ENCODE measurements at regions not wholly inside any gene's neighbourhood (a gene's known extent, or its start where the extent isn't known, plus 50 kb on each side); places are given as distances from the start of the nearest gene placed in this dataset.

- no peak overlapping the region for H3K27ac Mint-ChIP-seq
- peaks cover 7% of the 10 kb centered on the region for H3K9me3 Mint-ChIP-seq
- no peak overlapping the region for H3K4me3 Mint-ChIP-seq
- H3K36me3 Mint-ChIP-seq (ENCODE audit: low read depth): peaks cover 54% of the 10 kb centered on the region
- no peaks in the 10 kb centered on the region for H3K4me1 Mint-ChIP-seq
- no peak for TF ChIP-seq CTCF (IDR thresholded peaks at IDR 0.05; ENCODE audit: unreplicated experiment in 3 of 3)
- H3K27me3 Mint-ChIP-seq (ENCODE audit: low read depth): no peaks in the 10 kb centered on the region
Observed at GRCh38 chr11:34793666-34794065, 122.5 kb downstream of the APIP start.

- Mint-ChIP-seq H3K27ac (peak overlapping the region in 1 of 3 experiments; percentile 62), H3K36me3 (ENCODE audit: low read depth) (peaks cover 47% of the 10 kb centered on the region), H3K9me3 (peaks cover 7% of the 10 kb centered on the region), H3K4me1 (no peaks in the 10 kb centered on the region), H3K4me3 (no peak overlapping the region), H3K27me3 (ENCODE audit: low read depth) (no peaks in the 10 kb centered on the region)
- no peak for TF ChIP-seq CTCF (IDR thresholded peaks at IDR 0.05; ENCODE audit: unreplicated experiment in 3 of 3)
Observed at GRCh38 chr11:34792814-34793258, 123.3 kb downstream of the APIP start.

- Mint-ChIP-seq H3K36me3 (ENCODE audit: low read depth) (peaks cover 50% of the 10 kb centered on the region), H3K27me3 (ENCODE audit: low read depth) (no peaks in the 10 kb centered on the region), H3K4me1 (no peaks in the 10 kb centered on the region), H3K27ac (no peak overlapping the region), H3K9me3 (peaks cover 6% of the 10 kb centered on the region), H3K4me3 (no peak overlapping the region)
- no peak for TF ChIP-seq CTCF (IDR thresholded peaks at IDR 0.05; ENCODE audit: unreplicated experiment in 3 of 3)
Observed at GRCh38 chr11:34791780-34792542, 124.2 kb downstream of the APIP start.

GRCh38 chr11:34790620-34791019, 125.6 kb downstream of the APIP start:
- no peaks in the 10 kb centered on the region for H3K27me3 Mint-ChIP-seq (ENCODE audit: low read depth)
- no peaks in the 10 kb centered on the region for H3K4me1 Mint-ChIP-seq
- H3K9me3 Mint-ChIP-seq: peaks cover 5% of the 10 kb centered on the region
- no peak overlapping the region for H3K27ac Mint-ChIP-seq
- TF ChIP-seq CTCF (IDR thresholded peaks at IDR 0.05; ENCODE audit: unreplicated experiment in 3 of 3): no peak
- H3K4me3 Mint-ChIP-seq: no peak overlapping the region
- peaks cover 40% of the 10 kb centered on the region for H3K36me3 Mint-ChIP-seq (ENCODE audit: low read depth)

- Mint-ChIP-seq H3K4me1 (no peaks in the 10 kb centered on the region), H3K4me3 (no peak overlapping the region), H3K36me3 (ENCODE audit: low read depth) (peaks cover 36% of the 10 kb centered on the region), H3K27me3 (ENCODE audit: low read depth) (no peaks in the 10 kb centered on the region), H3K27ac (no peak overlapping the region), H3K9me3 (peaks cover 5% of the 10 kb centered on the region)
- no peak for TF ChIP-seq CTCF (IDR thresholded peaks at IDR 0.05; ENCODE audit: unreplicated experiment in 3 of 3)
Observed at GRCh38 chr11:34789196-34789834, 126.9 kb downstream of the APIP start.

Measured in nephron (organoid).